ENCODE measurements at regions not wholly inside any gene's neighbourhood (a gene's known extent, or its start where the extent isn't known, plus 50 kb on each side); places are given as distances from the start of the nearest gene placed in this dataset.

- TF ChIP-seq CTCF (conservative IDR thresholded peaks at IDR 0.05 in 1 of 2, IDR thresholded peaks at IDR 0.05 in 1 of 2; ENCODE audit: extremely low read depth in 1 of 2, insufficient read depth in 1 of 2, low read depth in 1 of 2, low read length in 2 of 2) (no peak), EZH2 (IDR thresholded peaks at IDR 0.05; ENCODE audit: borderline replicate concordance, low read length) (no peak)
Observed at GRCh38 chrX:82031250-82031649, 829.3 kb downstream of the SH3BGRL start.

Data from mammary epithelial cell (primary cell).